ENCODE measurements at regions not wholly inside any gene's neighbourhood (a gene's known extent, or its start where the extent isn't known, plus 50 kb on each side); places are given as distances from the start of the nearest gene placed in this dataset.

DNA sequence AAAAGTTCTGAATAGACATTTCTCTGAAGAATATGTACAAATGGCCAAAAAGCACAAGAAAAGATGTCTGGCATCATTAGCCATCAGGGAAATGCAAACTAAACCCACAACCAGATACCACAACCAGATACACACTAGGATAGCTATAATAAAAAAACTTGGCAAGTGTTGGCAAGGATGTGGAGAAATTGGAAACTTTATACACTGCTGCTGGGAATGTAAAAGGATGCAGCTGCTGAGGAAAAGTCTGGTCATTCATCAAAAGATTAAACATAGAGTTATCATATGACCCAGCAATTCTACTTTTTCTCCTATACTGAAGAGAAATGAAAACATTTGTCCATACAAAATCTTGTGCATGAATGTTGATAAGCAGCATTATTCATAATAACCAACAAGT is 92.3 kb downstream of the UCHL1 start:
- H3K4me3 ChIP-seq, result no peak overlapping the region
- no peak overlapping the region for H3K27ac ChIP-seq
- DNase-seq (no peak), ATAC-seq (no peak)
- H3K36me3 ChIP-seq (ENCODE audit: insufficient read depth in 1 of 2, low read depth in 1 of 2), result no peaks in the 10 kb centered on the region
- intact Hi-C loops (cut with DNase I), result loop anchor here in 1 of 2 donors (10.0 kb wide), 1 partner anchor 54 kb away; no protein-coding TSS in a partner anchor
- TF ChIP-seq, protein P1, sequence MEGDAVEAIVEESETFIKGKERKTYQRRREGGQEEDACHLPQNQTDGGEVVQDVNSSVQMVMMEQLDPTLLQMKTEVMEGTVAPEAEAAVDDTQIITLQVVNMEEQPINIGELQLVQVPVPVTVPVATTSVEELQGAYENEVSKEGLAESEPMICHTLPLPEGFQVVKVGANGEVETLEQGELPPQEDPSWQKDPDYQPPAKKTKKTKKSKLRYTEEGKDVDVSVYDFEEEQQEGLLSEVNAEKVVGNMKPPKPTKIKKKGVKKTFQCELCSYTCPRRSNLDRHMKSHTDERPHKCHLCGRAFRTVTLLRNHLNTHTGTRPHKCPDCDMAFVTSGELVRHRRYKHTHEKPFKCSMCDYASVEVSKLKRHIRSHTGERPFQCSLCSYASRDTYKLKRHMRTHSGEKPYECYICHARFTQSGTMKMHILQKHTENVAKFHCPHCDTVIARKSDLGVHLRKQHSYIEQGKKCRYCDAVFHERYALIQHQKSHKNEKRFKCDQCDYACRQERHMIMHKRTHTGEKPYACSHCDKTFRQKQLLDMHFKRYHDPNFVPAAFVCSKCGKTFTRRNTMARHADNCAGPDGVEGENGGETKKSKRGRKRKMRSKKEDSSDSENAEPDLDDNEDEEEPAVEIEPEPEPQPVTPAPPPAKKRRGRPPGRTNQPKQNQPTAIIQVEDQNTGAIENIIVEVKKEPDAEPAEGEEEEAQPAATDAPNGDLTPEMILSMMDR (IDR thresholded peaks at IDR 0.05), result no peak
- no peaks in the 10 kb centered on the region for H3K27me3 ChIP-seq (ENCODE audit: insufficient read depth in 3 of 3, low read length in 2 of 3)
- no peaks in the 10 kb centered on the region for H3K9me3 ChIP-seq
- H3K4me1 ChIP-seq, result no peaks in the 10 kb centered on the region

DNA sequence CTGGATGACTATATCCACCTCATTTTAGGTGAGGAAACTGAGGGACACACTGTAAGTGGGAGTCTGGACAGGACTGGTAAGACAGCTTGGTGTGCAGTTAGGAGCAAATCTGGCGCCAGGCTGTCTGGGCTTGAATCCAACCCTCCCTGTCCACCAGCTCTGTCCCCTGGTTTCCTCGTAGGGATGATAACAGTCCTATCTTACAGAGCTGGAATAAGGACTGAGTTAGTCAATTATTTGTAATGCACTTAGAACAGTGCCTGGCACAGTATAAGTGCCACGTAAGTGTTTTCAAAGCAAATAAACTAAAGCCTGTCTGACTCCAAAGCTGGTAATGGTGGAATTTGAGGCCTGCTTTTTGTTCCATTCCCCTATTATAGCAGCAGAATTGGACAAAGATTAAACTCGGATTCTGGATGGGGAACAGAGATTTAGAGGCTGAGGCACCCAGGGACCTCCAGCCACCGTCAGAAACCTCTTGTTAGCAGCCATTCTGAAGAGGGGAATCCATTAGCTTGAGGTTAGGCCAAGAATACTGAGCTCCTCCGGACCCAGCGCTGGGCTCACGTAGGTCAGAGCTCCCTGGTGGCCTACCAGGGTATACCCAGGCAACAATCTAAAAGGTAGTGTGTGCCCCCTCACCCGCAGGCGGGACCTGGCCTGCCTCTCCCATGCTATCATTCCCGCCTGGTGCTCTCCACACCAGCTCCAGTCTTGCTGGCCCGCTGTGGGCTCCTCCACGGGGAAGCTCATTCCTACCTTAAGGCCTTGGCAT is 102.1 kb downstream of the UCHL1 start:
- no peak for ATAC-seq
- peak overlapping the region; percentile 90 for H3K27ac ChIP-seq
- H3K4me1 ChIP-seq, result peaks cover 11% of the 10 kb centered on the region
- WGBS, 3 donors, result 70 to 86% (median 71%) methylated on average over 13 of the region's 13 CpGs
- no peaks in the 10 kb centered on the region for H3K27me3 ChIP-seq (ENCODE audit: insufficient read depth in 3 of 3, low read length in 2 of 3)
- DNase-seq, result no peak
- no peaks in the 10 kb centered on the region for H3K36me3 ChIP-seq (ENCODE audit: insufficient read depth in 1 of 2, low read depth in 1 of 2)
- intact Hi-C loops (cut with DNase I), result no loop called here
- no peaks in the 10 kb centered on the region for H3K9me3 ChIP-seq
- no peak overlapping the region for H3K4me3 ChIP-seq
- TF ChIP-seq, protein P1 (IDR thresholded peaks at IDR 0.05), result no peak

DNA sequence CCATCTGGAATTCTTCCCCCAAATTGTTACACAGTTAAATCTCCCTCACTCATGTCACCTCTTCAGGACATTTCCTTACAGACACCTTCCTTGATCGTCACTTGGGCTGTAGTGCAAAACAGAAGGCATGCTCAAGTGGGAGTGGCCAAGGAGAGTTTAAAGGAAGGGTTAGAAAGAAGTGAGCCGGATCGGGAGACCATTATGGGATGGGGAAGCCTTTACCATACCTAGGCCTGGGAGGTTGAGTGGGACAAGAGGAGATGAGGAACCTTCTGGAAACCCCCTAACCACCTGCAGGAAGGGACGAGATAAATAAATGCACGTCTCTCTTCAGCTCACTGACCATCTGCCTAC is 102.7 kb downstream of the UCHL1 start:
- Histone ChIP-seq H3K9me3 (no peaks in the 10 kb centered on the region), H3K4me1 (peaks cover 16% of the 10 kb centered on the region), H3K27ac (peak overlapping the region; percentile 90), H3K4me3 (no peak overlapping the region), H3K27me3 (ENCODE audit: insufficient read depth in 3 of 3, low read length in 2 of 3) (no peaks in the 10 kb centered on the region), H3K36me3 (ENCODE audit: insufficient read depth in 1 of 2, low read depth in 1 of 2) (no peaks in the 10 kb centered on the region)
- TF ChIP-seq, protein P1 (IDR thresholded peaks at IDR 0.05), result no peak
- WGBS, 3 donors, result 82 to 89% (median 88%) methylated on average over 5 of the region's 5 CpGs
- ATAC-seq, result no peak
- intact Hi-C loops (cut with DNase I), result no loop called here
- DNase-seq, result no peak

DNA sequence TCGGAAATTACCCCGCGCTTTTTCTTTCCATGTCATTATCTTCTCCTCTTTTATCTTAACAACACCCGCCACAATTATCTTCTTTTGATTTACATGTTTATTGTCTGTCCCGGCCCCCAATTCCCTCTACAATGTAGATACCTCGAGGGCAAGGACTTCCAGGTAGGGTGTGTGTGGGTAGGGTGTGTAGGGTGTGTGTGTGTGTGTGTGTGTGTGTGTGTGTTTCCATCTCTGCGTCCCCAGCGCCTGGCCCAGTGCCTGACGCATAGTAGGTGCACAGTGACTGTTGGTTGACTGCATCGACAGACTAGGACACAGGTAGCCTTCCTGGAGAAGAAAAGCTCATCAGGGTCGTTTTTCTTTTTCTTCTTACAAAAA is 103.1 kb downstream of the UCHL1 start:
- Histone ChIP-seq H3K36me3 (ENCODE audit: insufficient read depth in 1 of 2, low read depth in 1 of 2) (no peaks in the 10 kb centered on the region), H3K4me3 (peak overlapping the region; percentile 90), H3K27ac (peak overlapping the region; percentile 90), H3K27me3 (ENCODE audit: insufficient read depth in 3 of 3, low read length in 2 of 3) (no peaks in the 10 kb centered on the region), H3K4me1 (peaks cover 21% of the 10 kb centered on the region), H3K9me3 (no peaks in the 10 kb centered on the region)
- ATAC-seq (no peak), DNase-seq (no peak)
- WGBS, 3 donors, result 70 to 75% (median 73%) methylated on average over 11 of the region's 11 CpGs
- intact Hi-C loops (cut with DNase I), result loop anchor here (2.0 to 10.0 kb wide), 3 partner anchors 59 to 285 kb away; no protein-coding TSS in a partner anchor
- TF ChIP-seq, protein P1 (IDR thresholded peaks at IDR 0.05), result no peak

Measured in psoas muscle (tissue), 7 donors.